SK-N-SH treated with all-trans-retinoic acid at 6 μM for 48 hours (cell line): ENCODE measurements at regions not wholly inside any gene's neighbourhood (a gene's known extent, or its start where the extent isn't known, plus 50 kb on each side); places are given as distances from the start of the nearest gene placed in this dataset.

Experiments
- CSRNP3 ChIP-seq: fragments of 250-450 bp; sonication (Bioruptor Pico); IDR thresholded peaks from 2 replicates; pipeline ENCODE4 v1.5.1; 2021; ENCODE audit warnings: mild to moderate bottlenecking, moderate library complexity
- ESRRG ChIP-seq: fragments of 250-450 bp; sonication (Bioruptor Pico); IDR thresholded peaks from 2 replicates; pipeline ENCODE4 v1.6.1; 2021; ENCODE audit warnings: mild to moderate bottlenecking
- GLIS3 ChIP-seq: fragments of 250-450 bp; sonication (Bioruptor Pico); IDR thresholded peaks from 2 replicates; pipeline ENCODE4 v1.5.0; 2020; ENCODE audit warnings: mild to moderate bottlenecking, moderate library complexity
- ZFP3 ChIP-seq: fragments of 250-450 bp; sonication (Bioruptor Pico); IDR thresholded peaks from 2 replicates; pipeline ENCODE4 v1.5.0; 2020; ENCODE audit warnings: mild to moderate bottlenecking, moderate library complexity
- ZNF8 ChIP-seq: fragments of 450-650 bp; formaldehyde crosslinking; IDR thresholded peaks from 2 replicates; pipeline ENCODE4 v1.5.0; 2020; ENCODE audit warnings: mild to moderate bottlenecking, moderate library complexity

GRCh38 chr3:56970461-56970879 lies 90.0 kb upstream of the SPATA12 start:
- TF ChIP-seq GLIS3 (CRISPR knock-in tag) (no peak), ESRRG (CRISPR knock-in tag) (no peak), ZFP3 (CRISPR knock-in tag) (no peak), CSRNP3 (CRISPR knock-in tag) (no peak), ZNF8 (no peak)
